ENCODE measurements at regions not wholly inside any gene's neighbourhood (a gene's known extent, or its start where the extent isn't known, plus 50 kb on each side); places are given as distances from the start of the nearest gene placed in this dataset.

GRCh38 chr15:69795601-69796000 is 302.1 kb downstream of the TLE3 start:
- Histone ChIP-seq H3K9me3 (ENCODE audit: low read length) (no peaks in the 10 kb centered on the region), H3K27me3 (ENCODE audit: insufficient read depth, low read length) (peaks cover 3% of the 10 kb centered on the region), H3K36me3 (ENCODE audit: insufficient read depth, low read length) (no peaks in the 10 kb centered on the region), H3K4me3 (ENCODE audit: low read length) (no peak overlapping the region), H3K4me1 (ENCODE audit: insufficient read depth, low read length) (peaks cover 7% of the 10 kb centered on the region), H2AFZ (ENCODE audit: low read depth, low read length) (no peak overlapping the region)

- H3K27me3 ChIP-seq (ENCODE audit: insufficient read depth, low read length) = peaks cover 3% of the 10 kb centered on the region
Measured at GRCh38 chr15:69797051-69797595, 300.6 kb downstream of the TLE3 start.

DNA sequence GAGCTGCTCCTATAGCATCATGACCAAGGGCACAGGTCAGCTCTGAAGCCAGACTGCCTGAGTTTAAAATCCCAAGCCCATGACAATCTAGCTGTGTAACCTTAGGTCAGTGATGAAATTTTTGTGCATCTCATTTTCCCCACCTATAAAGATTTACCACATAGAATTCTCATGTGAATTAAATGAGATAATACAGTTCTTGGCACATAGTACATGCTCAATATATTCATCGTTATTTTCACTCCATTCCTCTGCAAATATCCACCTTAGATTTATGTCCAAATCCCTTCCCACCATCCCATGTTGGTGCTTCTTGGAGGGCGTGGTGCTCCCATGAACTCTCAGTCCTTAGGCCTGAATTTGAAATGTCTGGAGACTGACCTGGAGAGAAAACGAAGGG is 300.1 kb downstream of the TLE3 start:
- Histone ChIP-seq H3K36me3 (ENCODE audit: insufficient read depth, low read length) (no peaks in the 10 kb centered on the region), H3K4me3 (ENCODE audit: low read length) (no peak overlapping the region), H3K9me3 (ENCODE audit: low read length) (no peaks in the 10 kb centered on the region), H3K4me1 (ENCODE audit: insufficient read depth, low read length) (peaks cover 7% of the 10 kb centered on the region), H3K27me3 (ENCODE audit: insufficient read depth, low read length) (peaks cover 6% of the 10 kb centered on the region), H2AFZ (ENCODE audit: low read depth, low read length) (no peak overlapping the region)

More at GRCh38 chr15:69797051-69797595, 300.6 kb downstream of the TLE3 start:
- H3K4me1 ChIP-seq (ENCODE audit: insufficient read depth, low read length) = peaks cover 7% of the 10 kb centered on the region
- H3K4me3 ChIP-seq (ENCODE audit: low read length) = no peak overlapping the region
- H3K9me3 ChIP-seq (ENCODE audit: low read length) = no peaks in the 10 kb centered on the region
- no peaks in the 10 kb centered on the region for H3K36me3 ChIP-seq (ENCODE audit: insufficient read depth, low read length)
- H2AFZ ChIP-seq (ENCODE audit: low read depth, low read length) = no peak overlapping the region

GRCh38 chr15:69798481-69799250 is 299.1 kb downstream of the TLE3 start:
- Histone ChIP-seq H3K36me3 (ENCODE audit: insufficient read depth, low read length) (no peaks in the 10 kb centered on the region), H3K27me3 (ENCODE audit: insufficient read depth, low read length) (peaks cover 3% of the 10 kb centered on the region), H3K4me1 (ENCODE audit: insufficient read depth, low read length) (peaks cover 7% of the 10 kb centered on the region), H3K9me3 (ENCODE audit: low read length) (no peaks in the 10 kb centered on the region), H3K4me3 (ENCODE audit: low read length) (no peak overlapping the region), H2AFZ (ENCODE audit: low read depth, low read length) (no peak overlapping the region)

DNA sequence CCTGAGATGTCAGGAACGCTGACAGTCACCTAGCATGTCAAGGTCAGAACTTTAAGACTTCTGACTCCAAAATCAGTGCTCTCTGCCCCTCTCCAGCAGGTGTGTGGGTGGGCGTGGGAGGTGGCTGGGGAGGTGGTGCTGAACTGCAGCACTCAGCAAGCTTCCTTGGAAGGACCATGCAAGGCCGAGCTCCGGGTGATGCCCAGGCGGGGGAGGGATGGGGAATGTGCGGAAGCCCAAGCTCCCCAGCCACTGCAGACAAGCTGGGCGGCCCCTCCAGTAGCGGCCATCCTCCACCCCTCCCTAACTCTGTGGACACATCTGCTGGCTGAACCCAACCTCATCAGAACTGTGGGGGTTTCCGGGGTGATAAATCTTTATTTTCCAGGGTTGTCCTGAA is 296.6 kb downstream of the TLE3 start:
- Histone ChIP-seq H3K4me1 (ENCODE audit: insufficient read depth, low read length) (no peaks in the 10 kb centered on the region), H3K4me3 (ENCODE audit: low read length) (no peak overlapping the region), H3K27me3 (ENCODE audit: insufficient read depth, low read length) (peaks cover 3% of the 10 kb centered on the region), H3K36me3 (ENCODE audit: insufficient read depth, low read length) (no peaks in the 10 kb centered on the region), H3K9me3 (ENCODE audit: low read length) (no peaks in the 10 kb centered on the region), H2AFZ (ENCODE audit: low read depth, low read length) (no peak overlapping the region)

- H3K27me3 ChIP-seq (ENCODE audit: insufficient read depth, low read length) = peaks cover 3% of the 10 kb centered on the region
- H3K9me3 ChIP-seq (ENCODE audit: low read length) = no peaks in the 10 kb centered on the region
- no peaks in the 10 kb centered on the region for H3K36me3 ChIP-seq (ENCODE audit: insufficient read depth, low read length)
Measured at GRCh38 chr15:69802432-69802831, 295.3 kb downstream of the TLE3 start.

DNA sequence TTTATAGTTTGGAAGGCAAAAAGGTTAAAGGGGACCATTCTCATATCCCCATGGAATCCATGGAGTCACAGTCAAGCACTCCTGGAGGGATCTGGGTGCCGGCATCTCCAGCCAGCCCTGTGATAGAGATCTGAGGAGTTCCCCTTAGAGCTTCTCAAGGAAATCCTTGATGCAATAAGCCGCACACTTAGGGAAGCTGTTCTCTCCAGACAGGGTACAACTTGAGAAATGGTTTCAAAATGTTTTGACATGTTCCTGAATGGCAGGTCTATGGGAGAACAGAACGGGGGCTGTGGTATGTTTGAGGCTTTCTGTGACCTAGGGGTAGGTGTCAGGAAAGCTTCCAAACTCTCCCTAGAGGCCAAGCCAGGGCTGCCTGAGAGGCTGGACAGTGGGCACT is 292.9 kb downstream of the TLE3 start:
- H3K4me1 ChIP-seq (ENCODE audit: insufficient read depth, low read length) = no peaks in the 10 kb centered on the region
- H2AFZ ChIP-seq (ENCODE audit: low read depth, low read length) = no peak overlapping the region
- H3K36me3 ChIP-seq (ENCODE audit: insufficient read depth, low read length) = no peaks in the 10 kb centered on the region
- H3K4me3 ChIP-seq (ENCODE audit: low read length) = no peak overlapping the region
- no peaks in the 10 kb centered on the region for H3K9me3 ChIP-seq (ENCODE audit: low read length)
- H3K27me3 ChIP-seq (ENCODE audit: insufficient read depth, low read length) = peaks cover 3% of the 10 kb centered on the region

More at GRCh38 chr15:69802432-69802831, 295.3 kb downstream of the TLE3 start:
- Histone ChIP-seq H2AFZ (ENCODE audit: low read depth, low read length) (no peak overlapping the region), H3K4me3 (ENCODE audit: low read length) (no peak overlapping the region), H3K4me1 (ENCODE audit: insufficient read depth, low read length) (no peaks in the 10 kb centered on the region)

GRCh38 chr15:69805248-69805953 is 292.3 kb downstream of the TLE3 start:
- Histone ChIP-seq H3K4me3 (ENCODE audit: low read length) (no peak overlapping the region), H3K27me3 (ENCODE audit: insufficient read depth, low read length) (peaks cover 3% of the 10 kb centered on the region), H2AFZ (ENCODE audit: low read depth, low read length) (no peak overlapping the region), H3K9me3 (ENCODE audit: low read length) (no peaks in the 10 kb centered on the region), H3K4me1 (ENCODE audit: insufficient read depth, low read length) (no peaks in the 10 kb centered on the region), H3K36me3 (ENCODE audit: insufficient read depth, low read length) (no peaks in the 10 kb centered on the region)

GRCh38 chr15:69806287-69806915 is 291.3 kb downstream of the TLE3 start:
- no peaks in the 10 kb centered on the region for H3K9me3 ChIP-seq (ENCODE audit: low read length)
- H3K4me3 ChIP-seq (ENCODE audit: low read length) = no peak overlapping the region
- H3K4me1 ChIP-seq (ENCODE audit: insufficient read depth, low read length) = no peaks in the 10 kb centered on the region
- no peak overlapping the region for H2AFZ ChIP-seq (ENCODE audit: low read depth, low read length)
- peaks cover 3% of the 10 kb centered on the region for H3K27me3 ChIP-seq (ENCODE audit: insufficient read depth, low read length)
- H3K36me3 ChIP-seq (ENCODE audit: insufficient read depth, low read length) = no peaks in the 10 kb centered on the region

DNA sequence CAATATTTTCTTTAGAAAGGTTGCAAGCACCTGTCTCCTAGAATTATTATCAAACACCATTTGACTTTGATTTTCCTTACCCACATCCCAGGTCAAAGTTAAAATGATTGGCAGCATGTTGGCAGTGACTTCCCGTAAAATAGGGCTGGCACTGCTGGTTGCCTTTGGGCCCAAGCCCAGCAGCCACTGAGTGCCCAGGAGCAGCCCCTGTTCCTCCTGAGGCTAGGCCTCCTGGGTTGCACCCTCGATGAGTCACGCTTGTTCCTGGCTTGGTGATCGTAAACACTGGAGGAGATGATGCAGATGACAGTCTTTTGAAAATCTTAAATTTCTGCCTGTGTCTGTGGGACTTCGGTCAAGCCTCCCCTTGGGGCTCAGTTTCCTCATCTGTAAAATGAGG is 290.0 kb downstream of the TLE3 start:
- Histone ChIP-seq H3K36me3 (ENCODE audit: insufficient read depth, low read length) (no peaks in the 10 kb centered on the region), H3K4me3 (ENCODE audit: low read length) (no peak overlapping the region), H3K4me1 (ENCODE audit: insufficient read depth, low read length) (no peaks in the 10 kb centered on the region), H3K27me3 (ENCODE audit: insufficient read depth, low read length) (peaks cover 4% of the 10 kb centered on the region), H2AFZ (ENCODE audit: low read depth, low read length) (no peak overlapping the region), H3K9me3 (ENCODE audit: low read length) (no peaks in the 10 kb centered on the region)

GRCh38 chr15:69808756-69809155 is 289.0 kb downstream of the TLE3 start:
- Histone ChIP-seq H3K27me3 (ENCODE audit: insufficient read depth, low read length) (peaks cover 4% of the 10 kb centered on the region), H2AFZ (ENCODE audit: low read depth, low read length) (no peak overlapping the region), H3K4me1 (ENCODE audit: insufficient read depth, low read length) (no peaks in the 10 kb centered on the region), H3K4me3 (ENCODE audit: low read length) (no peak overlapping the region), H3K36me3 (ENCODE audit: insufficient read depth, low read length) (no peaks in the 10 kb centered on the region), H3K9me3 (ENCODE audit: low read length) (no peaks in the 10 kb centered on the region)

GRCh38 chr15:69809421-69809820 is 288.3 kb downstream of the TLE3 start:
- H3K9me3 ChIP-seq (ENCODE audit: low read length) = no peaks in the 10 kb centered on the region
- no peak overlapping the region for H2AFZ ChIP-seq (ENCODE audit: low read depth, low read length)
- no peak overlapping the region for H3K4me3 ChIP-seq (ENCODE audit: low read length)
- H3K36me3 ChIP-seq (ENCODE audit: insufficient read depth, low read length) = no peaks in the 10 kb centered on the region
- peaks cover 4% of the 10 kb centered on the region for H3K27me3 ChIP-seq (ENCODE audit: insufficient read depth, low read length)
- H3K4me1 ChIP-seq (ENCODE audit: insufficient read depth, low read length) = no peaks in the 10 kb centered on the region

Measured in neuron (in vitro differentiated cells).